K562 (cell line): ENCODE measurements at regions not wholly inside any gene's neighbourhood (a gene's known extent, or its start where the extent isn't known, plus 50 kb on each side); places are given as distances from the start of the nearest gene placed in this dataset.

Experiments
- ATAC-seq: fragments of 200-7000 bp; cut with Tn5 transposase; 3 replicates; pipeline ENCODE4 v1.9.1; 2020; ENCODE audit warnings: moderate library complexity
- BruUV-seq: library from RNA; stranded (reverse); fragments of 400-500 nt; replicated peaks from 2 replicates; lab custom pipeline; 2021; lab: Mats Ljungman, UMichigan
- CTCF ChIA-PET: fragments of 300-600 bp; formaldehyde crosslinking; extraction: SDS; loops from one replicate; lab custom pipeline; 2021; ENCODE audit warnings: low intra/inter-chr PET ratio; lab: Yijun Ruan, JAX
- POLR2A ChIA-PET: fragments of 300-600, 350-650 bp; sonication (Branson Sonifier 250); formaldehyde crosslinking; extraction: SDS; loops from one replicate; lab custom pipeline; 2021; ENCODE audit warnings: antibody characterized with exemption, inconsistent platforms; lab: Yijun Ruan, JAX
- DNase-seq, 4 experiments: peaks; one replicate each; pipeline versions ENCODE4 v3.0.0 to v3.0.0-alpha.2; 2011 to 2018; ENCODE audit warnings: low spot score in 3 of 4, mixed read lengths in 3 of 4; ENCODE audit errors: extremely low read depth in 1 of 4
- FAIRE-seq: peaks from 2 replicates; lab custom pipeline; 2011; peaks lifted over from hg19 to GRCh38; lab: Jason Lieb, UNC
- H2AFZ ChIP-seq: 2 replicates; pipeline ENCODE4 v1.6.0; 2011; ENCODE audit warnings: low read depth, low read length, control low read depth, inconsistent platforms
- H3K27ac ChIP-seq: fragments of 200-600 bp; 3 replicates; pipeline ENCODE4 v1.8.0; 2011; ENCODE audit warnings: low read depth, mild to moderate bottlenecking, control low read depth, inconsistent platforms, low read length, moderate library complexity, mixed read lengths; ENCODE audit errors: extremely low read depth
- H3K27me3 ChIP-seq, 2 experiments: fragments of 300-600 bp in 1 of 2; 2 replicates in 1 of 2; 3 replicates in 1 of 2; pipeline versions ENCODE4 v1.6.0 to v1.8.0; 2011; ENCODE audit warnings: inconsistent platforms in 2 of 2, low read length in 2 of 2, mild to moderate bottlenecking in 1 of 2, mixed read lengths in 1 of 2, moderate library complexity in 1 of 2; ENCODE audit not compliant: control insufficient read depth in 2 of 2, insufficient read depth in 2 of 2
- H3K36me3 ChIP-seq: fragments of 300-600 bp; 3 replicates; pipeline ENCODE4 v1.8.0; 2011; ENCODE audit warnings: mild to moderate bottlenecking, low read length, inconsistent platforms; ENCODE audit not compliant: control insufficient read depth, insufficient read depth
- H3K4me1 ChIP-seq, 2 experiments: fragments of 200-600 bp in 1 of 2; replicated peaks in 1 of 2; 2 replicates in 1 of 2; 3 replicates in 1 of 2; pipeline versions ENCODE4 v1.5.1 to v1.8.0; 2011; ENCODE audit warnings: inconsistent platforms in 2 of 2, low read length in 2 of 2, mild to moderate bottlenecking in 1 of 2, mixed read lengths in 1 of 2, moderate library complexity in 1 of 2; ENCODE audit not compliant: control insufficient read depth in 2 of 2, insufficient read depth in 2 of 2
- H3K4me2 ChIP-seq: 2 replicates; pipeline ENCODE4 v1.6.1; 2011; ENCODE audit warnings: low read length, control low read depth, inconsistent platforms, mixed read lengths; ENCODE audit not compliant: insufficient read depth
- H3K4me3 ChIP-seq: fragments of 200-600 bp; sonication (generic), shearing (Covaris generic); 2 replicates; pipeline ENCODE4 v1.5.1; 2016; ENCODE audit warnings: control low read depth, inconsistent platforms
- H3K79me2 ChIP-seq: fragments of 200-600 bp; 3 replicates; pipeline ENCODE4 v1.8.0; 2011; ENCODE audit warnings: low read length, inconsistent platforms; ENCODE audit not compliant: control insufficient read depth, insufficient read depth
- H3K9ac ChIP-seq, 2 experiments: 2 replicates each; pipeline versions ENCODE4 v1.6.0 to v1.6.1; 2011; ENCODE audit warnings: low read depth in 2 of 2, low read length in 2 of 2, control low read depth in 1 of 2, inconsistent platforms in 1 of 2, mild to moderate bottlenecking in 1 of 2, mixed read lengths in 1 of 2; ENCODE audit not compliant: insufficient read depth in 1 of 2
- H3K9me1 ChIP-seq: one replicate; pipeline ENCODE4 v1.6.0; 2011; ENCODE audit warnings: inconsistent platforms, mild to moderate bottlenecking, low read length, moderate library complexity; ENCODE audit not compliant: control insufficient read depth, insufficient read depth
- H3K9me3 ChIP-seq: replicated peaks from 2 replicates; pipeline ENCODE4 v1.5.1; 2011; ENCODE audit warnings: low read depth, low read length, inconsistent platforms; ENCODE audit not compliant: control insufficient read depth, insufficient read depth
- H4K20me1 ChIP-seq: replicated peaks from 2 replicates; pipeline ENCODE4 v1.6.1; 2011; ENCODE audit warnings: low read length, inconsistent platforms, mixed read lengths; ENCODE audit not compliant: control insufficient read depth, insufficient read depth
- BCOR ChIP-seq: fragments of 450-650 bp; IDR thresholded peaks from 2 replicates; pipeline ENCODE4 v1.6.1; 2016
- CTBP1 ChIP-seq: fragments of 450-650 bp; IDR thresholded peaks from 2 replicates; pipeline ENCODE4 v1.6.1; 2016; ENCODE audit warnings: borderline replicate concordance
- KLF10 ChIP-seq: fragments of 250-450 bp; sonication (Bioruptor Pico); IDR thresholded peaks from 2 replicates; pipeline ENCODE4 v1.6.1; 2021; ENCODE audit warnings: matching md5 sums
- KLF16 ChIP-seq: IDR thresholded peaks from 2 replicates; pipeline ENCODE4 v1.6.1; 2016; ENCODE audit warnings: antibody characterized with exemption
- NFE2L1 ChIP-seq: fragments of 450-650 bp; IDR thresholded peaks from 2 replicates; pipeline ENCODE4 v1.6.1; 2016; ENCODE audit warnings: missing genetic modification characterization, low read depth, mild to moderate bottlenecking, missing compliant biosample characterization, moderate library complexity, borderline replicate concordance
- TRIM28 ChIP-seq: fragments of 450-650 bp; IDR thresholded peaks from 2 replicates; pipeline ENCODE4 v1.6.1; 2017
- TSC22D4 ChIP-seq: fragments of 450-650 bp; IDR thresholded peaks from 2 replicates; pipeline ENCODE4 v1.6.1; 2016; ENCODE audit warnings: missing genetic modification characterization, missing biosample characterization, control low read depth
- ZFP1 ChIP-seq: fragments of 450-650 bp; formaldehyde crosslinking; IDR thresholded peaks from 2 replicates; pipeline ENCODE4 v1.4.0; 2020; ENCODE audit warnings: mild to moderate bottlenecking, mixed read lengths
- ZNF133 ChIP-seq: fragments of 250-450 bp; sonication (Bioruptor Pico); IDR thresholded peaks from 2 replicates; pipeline ENCODE4 v1.4.0; 2020; ENCODE audit warnings: mild to moderate bottlenecking
- ZNF696 ChIP-seq: fragments of 250-450 bp; sonication (Bioruptor Pico); conservative IDR thresholded peaks from 2 replicates; pipeline ENCODE4 v1.4.0; 2020; ENCODE audit warnings: mild to moderate bottlenecking, moderate library complexity
- WGBS: fragments of 100-300 bp; shearing (Covaris generic); methylation state at CpG from one replicate; pipeline ENCODE4 v1.1.6; 2016; ENCODE audit warnings: low coverage, mixed read lengths; ENCODE audit not compliant: insufficient coverage; ENCODE audit errors: missing lambda C conversion rate; 5-methylcytosine and 5-hydroxymethylcytosine counted together
- in situ Hi-C: fragments of 300-500 bp; cut with MboI; formaldehyde crosslinking; loops from 4 replicates; pipeline ENCODE4 v1.15.0; 2018; ENCODE audit warnings: inconsistent platforms, mixed read lengths
- intact Hi-C: fragments of 100-400 bp; cut with micrococcal nuclease; formaldehyde crosslinking; loops from 2 replicates; pipeline ENCODE4 v1.14.2; 2022

- H3K27ac ChIP-seq = no peak overlapping the region
- FAIRE-seq (no peak), ATAC-seq (no peak), DNase-seq (no peak)
- ChIA-PET POLR2A (no interaction called here), CTCF (no interaction called here)
- no peaks in the 10 kb centered on the region for H3K9me1 ChIP-seq
- H3K27me3 ChIP-seq = no peaks in the 10 kb centered on the region
- WGBS = 0% methylated on average over 2 of the region's 2 CpGs
- no peak overlapping the region for H3K4me3 ChIP-seq
- H3K9me3 ChIP-seq = no peaks in the 10 kb centered on the region
- no peak overlapping the region for H2AFZ ChIP-seq
- no peaks in the 10 kb centered on the region for H4K20me1 ChIP-seq
- H3K79me2 ChIP-seq = no peaks in the 10 kb centered on the region
- in situ Hi-C loops (no loop called here), intact Hi-C loops (no loop called here)
- H3K36me3 ChIP-seq = no peaks in the 10 kb centered on the region
- TF ChIP-seq TSC22D4 (tag) (no peak), ZFP1 (CRISPR knock-in tag) (no peak), KLF10 (CRISPR knock-in tag) (no peak), NFE2L1 (no peak)
- no peak overlapping the region for H3K4me2 ChIP-seq
- no peak overlapping the region for H3K9ac ChIP-seq
- no TSS peak for BruUV-seq
- no peaks in the 10 kb centered on the region for H3K4me1 ChIP-seq
Observed at GRCh38 chr2:146777181-146777580, 1067.6 kb upstream of the ACVR2A start.

DNA sequence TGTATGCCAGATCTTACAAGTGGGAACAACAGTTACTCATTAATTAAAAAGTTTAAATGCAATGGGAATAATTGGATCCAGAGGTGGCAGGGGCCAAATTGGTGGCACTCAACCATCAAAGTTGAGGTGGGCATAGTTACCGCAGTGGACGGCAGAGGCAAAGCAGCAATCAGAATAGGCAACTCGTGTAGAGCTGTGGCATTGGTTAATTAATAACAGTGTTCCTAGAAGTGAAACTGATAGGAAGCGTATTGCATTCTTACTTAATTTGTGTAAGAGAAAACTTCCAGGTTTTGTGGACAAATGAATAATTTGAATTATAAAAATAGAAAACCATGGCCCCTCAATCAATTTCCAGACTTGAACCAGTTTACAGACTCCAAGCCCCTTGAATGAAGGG, 1068.2 kb upstream of the ACVR2A start:
- Histone ChIP-seq H3K79me2 (no peaks in the 10 kb centered on the region), H3K4me1 (no peaks in the 10 kb centered on the region), H3K9me3 (no peaks in the 10 kb centered on the region), H3K36me3 (no peaks in the 10 kb centered on the region), H2AFZ (no peak overlapping the region), H4K20me1 (no peaks in the 10 kb centered on the region), H3K27ac (no peak overlapping the region), H3K4me2 (no peak overlapping the region), H3K4me3 (no peak overlapping the region), H3K27me3 (no peaks in the 10 kb centered on the region), H3K9me1 (no peaks in the 10 kb centered on the region), H3K9ac (no peak overlapping the region)
- ChIA-PET CTCF (no interaction called here), POLR2A (no interaction called here)
- FAIRE-seq = no peak
- no peak for DNase-seq
- no TSS peak for BruUV-seq
- 3% methylated on average over 4 of the region's 4 CpGs for WGBS
- no peak for ATAC-seq
- in situ Hi-C loops = no loop called here
- intact Hi-C loops = no loop called here
- TF ChIP-seq KLF16 = no peak
- TF ChIP-seq TRIM28 = no peak
- TF ChIP-seq BCOR = no peak
- no peak for TF ChIP-seq ZNF133 (CRISPR knock-in tag)
- TF ChIP-seq ZNF696 (CRISPR knock-in tag) = no peak
- no peak for TF ChIP-seq CTBP1
